ENCODE measurements at regions not wholly inside any gene's neighbourhood (a gene's known extent, or its start where the extent isn't known, plus 50 kb on each side); places are given as distances from the start of the nearest gene placed in this dataset.
A peak's percentile ranks its signal among the peaks of the same experiment; 100 is the strongest.

GRCh38 chr16:87072101-87072500, 245.1 kb downstream of the C16orf95 start:
- TF ChIP-seq CTCF (IDR thresholded peaks at IDR 0.05; ENCODE audit: insufficient read depth, low read depth, low read length, missing control alignments): no peak
- DNase-seq (ENCODE audit: low read depth): no peak
- no peak overlapping the region for H3K4me3 ChIP-seq (ENCODE audit: low read depth, low read length)

- H3K4me3 ChIP-seq (ENCODE audit: low read depth, low read length): peak overlapping the region; percentile 40
- DNase-seq (ENCODE audit: low read depth): peak; percentile 95
- no peak for TF ChIP-seq CTCF (IDR thresholded peaks at IDR 0.05; ENCODE audit: insufficient read depth, low read depth, low read length, missing control alignments)
Measured at GRCh38 chr16:87074641-87075318, 242.4 kb downstream of the C16orf95 start.

GRCh38 chr16:87075319-87075860, 241.8 kb downstream of the C16orf95 start:
- no peak overlapping the region for H3K4me3 ChIP-seq (ENCODE audit: low read depth, low read length)
- DNase-seq (ENCODE audit: low read depth): no peak
- no peak for TF ChIP-seq CTCF (IDR thresholded peaks at IDR 0.05; ENCODE audit: insufficient read depth, low read depth, low read length, missing control alignments)

DNA sequence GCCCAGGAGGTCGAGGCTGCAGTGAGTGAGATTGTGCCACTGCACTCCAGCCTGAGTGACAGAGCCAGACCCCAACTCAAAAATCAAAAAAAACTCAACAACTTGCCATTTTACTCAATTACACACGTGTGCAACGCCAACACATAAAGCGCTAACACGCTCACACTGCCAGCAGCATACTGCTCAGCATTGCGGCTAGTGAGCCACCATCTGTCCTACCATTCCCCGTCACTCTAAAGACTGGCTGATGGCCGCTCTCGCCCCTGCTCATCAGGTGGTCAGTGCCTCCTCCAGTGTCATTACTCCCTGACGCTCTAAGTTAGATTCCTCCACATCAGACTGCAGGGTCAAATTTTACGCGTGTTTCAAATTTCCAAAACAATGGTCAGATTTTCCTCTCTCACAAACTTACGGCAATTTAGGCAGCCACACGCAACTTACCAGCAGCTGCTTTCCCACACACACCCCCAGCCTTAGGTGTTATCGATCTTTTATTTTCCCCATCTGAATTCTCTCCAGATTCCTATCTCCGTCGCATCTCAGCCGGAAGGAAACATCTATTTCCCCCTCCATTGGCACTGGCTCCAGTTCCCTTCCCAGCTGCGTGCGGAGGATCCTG, 240.8 kb downstream of the C16orf95 start:
- no peak for DNase-seq (ENCODE audit: low read depth)
- no peak for TF ChIP-seq CTCF (IDR thresholded peaks at IDR 0.05; ENCODE audit: insufficient read depth, low read depth, low read length, missing control alignments)
- H3K4me3 ChIP-seq (ENCODE audit: low read depth, low read length): no peak overlapping the region

- H3K4me3 ChIP-seq (ENCODE audit: low read depth, low read length): no peak overlapping the region
- DNase-seq (ENCODE audit: low read depth): peak; percentile 85
- peak; percentile 59 for TF ChIP-seq CTCF (IDR thresholded peaks at IDR 0.05; ENCODE audit: insufficient read depth, low read depth, low read length, missing control alignments)
Measured at GRCh38 chr16:87076950-87077749, 240.0 kb downstream of the C16orf95 start.

DNA sequence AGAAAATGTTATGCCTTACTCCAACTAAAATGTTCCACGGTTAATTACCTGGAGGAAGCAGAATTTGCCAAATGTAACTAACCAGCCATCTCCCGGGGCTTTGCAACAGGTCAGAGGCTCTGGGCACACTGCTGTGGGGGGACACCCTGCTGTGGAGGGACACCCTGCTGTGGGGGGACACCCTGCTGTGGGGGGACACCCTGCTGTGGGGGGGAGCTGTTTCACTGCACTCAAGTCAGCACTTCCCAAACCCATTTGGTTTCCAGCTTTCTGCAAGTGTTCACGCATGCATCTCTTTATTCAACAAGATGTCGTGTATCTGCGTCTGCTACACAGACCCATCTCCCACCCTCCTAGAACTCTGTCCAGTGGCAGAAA, 239.5 kb downstream of the C16orf95 start:
- no peak for DNase-seq (ENCODE audit: low read depth)
- H3K4me3 ChIP-seq (ENCODE audit: low read depth, low read length): no peak overlapping the region
- no peak for TF ChIP-seq CTCF (IDR thresholded peaks at IDR 0.05; ENCODE audit: insufficient read depth, low read depth, low read length, missing control alignments)

All from GM12865 (cell line).